NCI-H2171 treated with DMSO at 0.1 percent for 48 hours (cell line): ENCODE measurements at regions not wholly inside any gene's neighbourhood (a gene's known extent, or its start where the extent isn't known, plus 50 kb on each side); places are given as distances from the start of the nearest gene placed in this dataset.
A peak's percentile ranks its signal among the peaks of the same experiment; 100 is the strongest.
"Not testable (repeated sequence)": the region's sequence is repeated elsewhere in the genome, so short reads cannot be mapped to it uniquely, and the experiment has no call there.

ENCODE experiments used
- DNase-seq: peaks from one replicate; lab custom pipeline; 2025; lab: John Stamatoyannopoulos, UW

- DNase-seq: peak; percentile 43
These were observed 90.6 kb upstream of the CIBAR2 start for GRCh38 chr16:85202631-85203461.

GRCh38 chr16:85203462-85203813 is 91.2 kb upstream of the CIBAR2 start:
- no peak for DNase-seq

- DNase-seq: no peak
These were observed 92.2 kb upstream of the CIBAR2 start for GRCh38 chr16:85204242-85205010.

- not testable (repeated sequence) for DNase-seq
These were observed 93.0 kb upstream of the CIBAR2 start for GRCh38 chr16:85205257-85205656.

GRCh38 chr16:85205747-85206471 is 93.6 kb upstream of the CIBAR2 start:
- peak; percentile 79 for DNase-seq

- DNase-seq: no peak
These were observed 94.4 kb upstream of the CIBAR2 start for GRCh38 chr16:85206472-85207356.

GRCh38 chr16:85207357-85207921 is 95.2 kb upstream of the CIBAR2 start:
- no peak for DNase-seq

- no peak for DNase-seq
These were observed 95.9 kb upstream of the CIBAR2 start for GRCh38 chr16:85208181-85208580.

- no peak for DNase-seq
These were observed 96.6 kb upstream of the CIBAR2 start for GRCh38 chr16:85208643-85209520.

- DNase-seq: no peak
These were observed 97.4 kb upstream of the CIBAR2 start for GRCh38 chr16:85209526-85210121.

GRCh38 chr16:85210423-85211169 is 98.3 kb upstream of the CIBAR2 start:
- no peak for DNase-seq

- DNase-seq: no peak
These were observed 99.1 kb upstream of the CIBAR2 start for GRCh38 chr16:85211271-85211801.

- no peak for DNase-seq
These were observed 101.8 kb upstream of the CIBAR2 start for GRCh38 chr16:85213926-85214675.

- DNase-seq: no peak
These were observed 103.3 kb upstream of the CIBAR2 start for GRCh38 chr16:85215478-85216118.

- DNase-seq: no peak
These were observed 104.5 kb upstream of the CIBAR2 start for GRCh38 chr16:85216522-85217375.

GRCh38 chr16:85220125-85220839 is 108.0 kb upstream of the CIBAR2 start:
- DNase-seq: peak; percentile 99
